ENCODE measurements at regions not wholly inside any gene's neighbourhood (a gene's known extent, or its start where the extent isn't known, plus 50 kb on each side); places are given as distances from the start of the nearest gene placed in this dataset.

- H3K9me3 Mint-ChIP-seq, result no peaks in the 10 kb centered on the region; a peak in 1 of 5 replicates
- no peak overlapping the region for H3K27ac ChIP-seq (ENCODE audit: insufficient read length, low read depth, low read length)
- peak overlapping the region; percentile 78 for H2AFZ ChIP-seq (ENCODE audit: low read length)
Observed at GRCh38 chr6:125529061-125529460, 220.4 kb upstream of the HEY2 start.

More at GRCh38 chr6:125529061-125529460, 220.4 kb upstream of the HEY2 start:
- Histone ChIP-seq H3K18ac (ENCODE audit: insufficient read length, low read depth, low read length) (no peak overlapping the region), H3K56ac (ENCODE audit: insufficient read length, low read depth, low read length) (no peak overlapping the region), H2BK12ac (ENCODE audit: insufficient read length, low read depth, low read length) (no peak overlapping the region), H3K14ac (ENCODE audit: insufficient read depth, low read length) (no peak overlapping the region), H3K4me2 (ENCODE audit: insufficient read depth, insufficient read length, low read length) (peak overlapping the region; percentile 6), H2BK15ac (ENCODE audit: low read depth, low read length) (no peak overlapping the region), H3T11ph (ENCODE audit: low read length) (no peak overlapping the region), H3K9me3 (ENCODE audit: control insufficient read depth, low read depth, low read length) (no peaks in the 10 kb centered on the region), H4K5ac (ENCODE audit: insufficient read length, low read depth, low read length) (no peak overlapping the region), H3K23ac (ENCODE audit: insufficient read length, low read depth, low read length) (no peak overlapping the region), H2BK5ac (ENCODE audit: insufficient read length, low read length) (no peak overlapping the region), H3K4me1 (ENCODE audit: insufficient read depth, low read length) (peaks cover 12% of the 10 kb centered on the region; the same call in 1 of the 2 replicates), H3K79me2 (ENCODE audit: insufficient read depth, low read length) (no peaks in the 10 kb centered on the region), H4K91ac (ENCODE audit: insufficient read length, low read depth, low read length) (no peak overlapping the region), H3K27me3 (ENCODE audit: insufficient read depth, low read length) (no peaks in the 10 kb centered on the region), H2AK5ac (ENCODE audit: insufficient read length, low read length) (no peak overlapping the region), H3K79me1 (ENCODE audit: insufficient read depth, low read depth, low read length, poor library complexity, severe bottlenecking) (no peaks in the 10 kb centered on the region), H2BK120ac (ENCODE audit: low read depth, low read length, poor library complexity, severe bottlenecking) (no peak overlapping the region), H3K9ac (ENCODE audit: extremely low read depth, insufficient read length, low read length) (no peak overlapping the region), H3K23me2 (ENCODE audit: insufficient read length, low read depth, low read length, poor library complexity, severe bottlenecking) (no peaks in the 10 kb centered on the region), H4K8ac (replicated peaks; ENCODE audit: insufficient read length, low read depth, low read length) (no peak overlapping the region), H3K4ac (ENCODE audit: low read depth, low read length) (no peak overlapping the region), H4K20me1 (ENCODE audit: control insufficient read depth, insufficient read depth, insufficient read length) (no peaks in the 10 kb centered on the region), H2BK20ac (ENCODE audit: low read depth, low read length, poor library complexity, severe bottlenecking) (no peak overlapping the region)
- Mint-ChIP-seq H3K4me1 (peaks cover 29 to 37% of the 10 kb centered on the region in 2 experiments), H3K27ac (peak overlapping the region; percentile 37 to 95 (median 74); a peak in 5 of 7 replicates), H3K4me3 (peak overlapping the region in 1 of 2 experiments; percentile 51; a peak in 1 of 5 replicates), H3K27me3 (ENCODE audit: low read depth) (no peaks in the 10 kb centered on the region; the same call in 1 of the 2 replicates), H3K36me3 (ENCODE audit: insufficient read depth in 1 of 3, low read depth in 3 of 3) (no peaks in the 10 kb centered on the region)
- DNase-seq, result no peak
- TF ChIP-seq CTCF (conservative IDR thresholded peaks at IDR 0.05), result no peak
- WGBS (ENCODE audit: extremely low coverage, insufficient read length, low lambda C conversion rate), result no CpG with 5 or more reads among the region's 5 CpGs
